ENCODE measurements at regions not wholly inside any gene's neighbourhood (a gene's known extent, or its start where the extent isn't known, plus 50 kb on each side); places are given as distances from the start of the nearest gene placed in this dataset.

DNA sequence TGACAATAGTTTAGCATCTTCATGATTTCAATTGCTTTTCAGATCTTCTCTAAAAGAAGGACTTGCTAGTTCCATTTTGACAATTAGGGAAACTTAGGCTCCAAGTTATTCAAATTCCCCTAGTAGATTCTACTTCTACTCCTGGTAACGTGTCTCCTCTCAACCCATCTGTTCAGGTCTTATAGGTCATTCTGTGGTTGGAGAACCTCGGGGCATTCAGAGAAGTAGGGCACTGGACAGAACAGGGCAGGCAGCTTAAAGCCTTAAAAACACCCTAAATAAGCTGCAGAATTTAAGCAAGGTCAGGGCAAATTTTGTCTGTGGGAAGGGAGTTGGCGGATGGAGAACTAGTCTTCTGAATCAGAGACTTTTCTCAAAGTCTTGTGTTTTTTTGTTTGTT lies 132.4 kb downstream of the TMEM174 start:
- intact Hi-C loops (cut with micrococcal nuclease; ENCODE audit: unreplicated experiment) = no loop called here
- no peaks in the 10 kb centered on the region for H3K9me3 ChIP-seq (ENCODE audit: low read length)
- H3K4me1 ChIP-seq (ENCODE audit: insufficient read depth, low read length, poor library complexity, severe bottlenecking) = no peaks in the 10 kb centered on the region
- no peaks in the 10 kb centered on the region for H4K20me1 ChIP-seq (ENCODE audit: insufficient read depth, low read length)
- CTCF ChIA-PET (ENCODE audit: unreplicated experiment) = no interaction called here
- POLR2A ChIA-PET = no interaction called here
- H3K36me3 ChIP-seq (ENCODE audit: insufficient read depth, low read length) = no peaks in the 10 kb centered on the region
- H2AFZ ChIP-seq (ENCODE audit: low read length) = no peak overlapping the region
- no peak overlapping the region for H3K27ac ChIP-seq (ENCODE audit: low read depth, low read length, poor library complexity, severe bottlenecking)
- no peak for TF ChIP-seq EZH2phosphoT487 (IDR thresholded peaks at IDR 0.05; ENCODE audit: borderline replicate concordance, low read depth, low read length)
- TF ChIP-seq, protein P1, sequence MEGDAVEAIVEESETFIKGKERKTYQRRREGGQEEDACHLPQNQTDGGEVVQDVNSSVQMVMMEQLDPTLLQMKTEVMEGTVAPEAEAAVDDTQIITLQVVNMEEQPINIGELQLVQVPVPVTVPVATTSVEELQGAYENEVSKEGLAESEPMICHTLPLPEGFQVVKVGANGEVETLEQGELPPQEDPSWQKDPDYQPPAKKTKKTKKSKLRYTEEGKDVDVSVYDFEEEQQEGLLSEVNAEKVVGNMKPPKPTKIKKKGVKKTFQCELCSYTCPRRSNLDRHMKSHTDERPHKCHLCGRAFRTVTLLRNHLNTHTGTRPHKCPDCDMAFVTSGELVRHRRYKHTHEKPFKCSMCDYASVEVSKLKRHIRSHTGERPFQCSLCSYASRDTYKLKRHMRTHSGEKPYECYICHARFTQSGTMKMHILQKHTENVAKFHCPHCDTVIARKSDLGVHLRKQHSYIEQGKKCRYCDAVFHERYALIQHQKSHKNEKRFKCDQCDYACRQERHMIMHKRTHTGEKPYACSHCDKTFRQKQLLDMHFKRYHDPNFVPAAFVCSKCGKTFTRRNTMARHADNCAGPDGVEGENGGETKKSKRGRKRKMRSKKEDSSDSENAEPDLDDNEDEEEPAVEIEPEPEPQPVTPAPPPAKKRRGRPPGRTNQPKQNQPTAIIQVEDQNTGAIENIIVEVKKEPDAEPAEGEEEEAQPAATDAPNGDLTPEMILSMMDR (conservative IDR thresholded peaks at IDR 0.05; ENCODE audit: low read length) = no peak
- BruUV-seq (replicated peaks) = no TSS peak
- DNase-seq (ENCODE audit: low spot score) = no peak
- no peaks in the 10 kb centered on the region for H3K9me2 ChIP-seq (ENCODE audit: insufficient read depth, low read length)
- H3K79me2 ChIP-seq (ENCODE audit: insufficient read depth, low read depth, low read length) = no peaks in the 10 kb centered on the region
- H3K4me3 ChIP-seq (ENCODE audit: low read depth, low read length, poor library complexity, severe bottlenecking) = no peak overlapping the region
- no peak overlapping the region for H3K4me2 ChIP-seq (ENCODE audit: low read length)

DNA sequence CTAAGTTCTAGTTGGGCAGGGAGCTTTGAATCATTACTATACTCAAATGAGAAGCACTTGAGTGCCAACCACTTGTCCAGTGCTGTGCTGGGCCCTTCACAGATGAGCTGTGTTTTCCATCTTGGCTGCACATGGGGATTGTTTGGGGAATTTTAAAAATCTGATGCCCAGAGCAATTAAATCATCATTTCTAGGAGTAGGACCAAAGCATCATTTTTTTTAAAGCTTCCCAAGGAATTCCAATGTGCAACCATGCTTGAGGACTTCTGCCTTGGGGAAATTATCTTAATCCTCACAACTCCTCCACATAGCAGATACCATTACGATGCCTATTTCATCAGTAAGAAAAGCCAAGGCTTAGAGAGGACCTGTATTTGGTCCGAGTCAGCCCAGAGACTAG lies 131.4 kb downstream of the TMEM174 start:
- TF ChIP-seq, protein P1 (conservative IDR thresholded peaks at IDR 0.05; ENCODE audit: low read length) = no peak
- no peak for TF ChIP-seq EZH2phosphoT487 (IDR thresholded peaks at IDR 0.05; ENCODE audit: borderline replicate concordance, low read depth, low read length)
- H2AFZ ChIP-seq (ENCODE audit: low read length) = no peak overlapping the region
- no peak overlapping the region for H3K4me2 ChIP-seq (ENCODE audit: low read length)
- H3K4me1 ChIP-seq (ENCODE audit: insufficient read depth, low read length, poor library complexity, severe bottlenecking) = no peaks in the 10 kb centered on the region
- H3K9me3 ChIP-seq (ENCODE audit: low read length) = no peaks in the 10 kb centered on the region
- no peaks in the 10 kb centered on the region for H3K9me2 ChIP-seq (ENCODE audit: insufficient read depth, low read length)
- H4K20me1 ChIP-seq (ENCODE audit: insufficient read depth, low read length) = no peaks in the 10 kb centered on the region
- H3K79me2 ChIP-seq (ENCODE audit: insufficient read depth, low read depth, low read length) = no peaks in the 10 kb centered on the region
- no peaks in the 10 kb centered on the region for H3K36me3 ChIP-seq (ENCODE audit: insufficient read depth, low read length)
- POLR2A ChIA-PET = interaction anchor here (0.5 kb wide), 1 partner anchor 13 kb away, joined by 3 read pairs; no protein-coding TSS in a partner anchor
- H3K27ac ChIP-seq (ENCODE audit: low read depth, low read length, poor library complexity, severe bottlenecking) = no peak overlapping the region
- no peak overlapping the region for H3K4me3 ChIP-seq (ENCODE audit: low read depth, low read length, poor library complexity, severe bottlenecking)
- no TSS peak for BruUV-seq (replicated peaks)
- CTCF ChIA-PET (ENCODE audit: unreplicated experiment) = no interaction called here
- intact Hi-C loops (cut with micrococcal nuclease; ENCODE audit: unreplicated experiment) = no loop called here
- no peak for DNase-seq (ENCODE audit: low spot score)

DNA sequence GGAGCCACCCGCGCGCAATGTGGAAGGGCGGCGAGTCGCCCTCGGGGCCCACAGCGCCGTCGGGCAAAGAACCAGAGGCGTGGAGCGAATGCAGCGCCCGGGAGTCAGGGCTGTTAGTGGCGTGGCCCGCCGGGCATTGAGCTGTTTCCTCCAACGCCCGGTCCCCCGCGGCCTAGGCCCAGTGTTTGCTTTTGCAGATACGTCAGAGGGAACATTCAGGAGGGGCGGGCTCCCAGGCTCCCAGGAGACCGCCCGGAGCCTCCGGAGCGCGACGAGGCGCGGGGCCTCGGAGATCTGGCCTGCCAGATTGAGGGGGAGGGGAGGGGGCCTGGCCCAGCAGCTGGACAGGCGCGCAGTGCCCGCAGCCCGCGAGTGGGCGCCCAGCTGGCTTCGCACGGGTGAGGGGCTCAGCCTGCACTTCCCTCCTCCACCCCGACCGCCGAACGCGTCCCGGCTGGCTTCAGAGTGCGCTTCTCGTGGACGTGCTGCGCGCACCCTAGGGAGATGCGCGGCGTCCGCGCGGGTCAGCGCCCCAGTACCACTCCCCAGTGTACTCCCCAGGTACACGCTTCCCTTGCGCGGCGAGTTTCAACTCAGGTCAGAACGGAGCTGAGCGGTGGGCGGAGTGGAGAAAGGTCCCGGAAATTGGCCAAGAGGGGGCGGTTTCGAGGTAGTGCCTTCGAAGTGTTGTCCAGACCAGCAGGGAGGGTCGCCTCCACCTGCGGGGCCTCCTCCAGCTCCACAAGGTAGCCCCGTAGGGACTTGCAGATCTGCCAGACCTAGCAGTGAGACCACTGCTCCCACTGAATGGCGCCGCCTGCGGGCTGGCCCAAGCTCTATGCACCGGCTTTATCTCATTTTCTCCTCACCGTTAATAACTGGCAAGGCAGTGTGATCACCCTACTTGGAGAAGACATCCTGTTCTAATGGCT lies 130.4 kb downstream of the TMEM174 start:
- Histone ChIP-seq H3K9me2 (ENCODE audit: insufficient read depth, low read length) (no peaks in the 10 kb centered on the region), H3K79me2 (ENCODE audit: insufficient read depth, low read depth, low read length) (no peaks in the 10 kb centered on the region), H3K4me1 (ENCODE audit: insufficient read depth, low read length, poor library complexity, severe bottlenecking) (no peaks in the 10 kb centered on the region), H3K4me3 (ENCODE audit: low read depth, low read length, poor library complexity, severe bottlenecking) (no peak overlapping the region), H3K27ac (ENCODE audit: low read depth, low read length, poor library complexity, severe bottlenecking) (no peak overlapping the region), H3K9me3 (ENCODE audit: low read length) (no peaks in the 10 kb centered on the region), H3K36me3 (ENCODE audit: insufficient read depth, low read length) (no peaks in the 10 kb centered on the region), H3K4me2 (ENCODE audit: low read length) (no peak overlapping the region), H2AFZ (ENCODE audit: low read length) (no peak overlapping the region), H4K20me1 (ENCODE audit: insufficient read depth, low read length) (no peaks in the 10 kb centered on the region)
- CTCF ChIA-PET (ENCODE audit: unreplicated experiment) = no interaction called here
- intact Hi-C loops (cut with micrococcal nuclease; ENCODE audit: unreplicated experiment) = no loop called here
- no peak for TF ChIP-seq EZH2phosphoT487 (IDR thresholded peaks at IDR 0.05; ENCODE audit: borderline replicate concordance, low read depth, low read length)
- TF ChIP-seq, protein P1 (conservative IDR thresholded peaks at IDR 0.05; ENCODE audit: low read length) = no peak
- no TSS peak for BruUV-seq (replicated peaks)
- POLR2A ChIA-PET = interaction anchor here (0.5 to 0.7 kb wide), 2 partner anchors 14 to 142 kb away, joined by 3 read pairs; no protein-coding TSS in a partner anchor
- no peak for DNase-seq (ENCODE audit: low spot score)
